Dendritic cell treated with granulocyte-macrophage colony-stimulating factor and Interleukin-4, amounts not matched to agents 40 ng/mL and 50 ng/mL, for 4 days (primary cell): ENCODE measurements at regions not wholly inside any gene's neighbourhood (a gene's known extent, or its start where the extent isn't known, plus 50 kb on each side); places are given as distances from the start of the nearest gene placed in this dataset.

Experiments
- H3K27ac Mint-ChIP-seq: one replicate; pipeline ENCODE4 v1.8.0; 2022; ENCODE audit warnings: mild to moderate bottlenecking, mixed read lengths
- H3K27me3 Mint-ChIP-seq: one replicate; pipeline ENCODE4 v1.8.0; 2022; ENCODE audit warnings: mild to moderate bottlenecking, mixed read lengths
- H3K36me3 Mint-ChIP-seq: one replicate; pipeline ENCODE4 v1.8.0; 2022; ENCODE audit warnings: low read depth, mixed read lengths
- H3K4me1 Mint-ChIP-seq: one replicate; pipeline ENCODE4 v1.8.0; 2022; ENCODE audit warnings: low read depth, mixed read lengths
- H3K4me3 Mint-ChIP-seq: one replicate; pipeline ENCODE4 v1.8.0; 2022; ENCODE audit warnings: mild to moderate bottlenecking, moderate library complexity, mixed read lengths
- H3K9me3 Mint-ChIP-seq: one replicate; pipeline ENCODE4 v1.8.0; 2022; ENCODE audit warnings: mixed read lengths
- intact Hi-C: fragments of 100-400 bp; cut with micrococcal nuclease; formaldehyde crosslinking; loops from one replicate; pipeline ENCODE4 v1.15.0; 2022

GRCh38 chr14:28584951-28585350 is 181.6 kb upstream of the FOXG1 start:
- intact Hi-C loops = no loop called here
- Mint-ChIP-seq H3K27me3 (no peaks in the 10 kb centered on the region), H3K27ac (no peak overlapping the region), H3K4me3 (no peak overlapping the region), H3K4me1 (no peaks in the 10 kb centered on the region), H3K9me3 (no peaks in the 10 kb centered on the region), H3K36me3 (no peaks in the 10 kb centered on the region)

- Mint-ChIP-seq H3K4me3 (no peak overlapping the region), H3K4me1 (no peaks in the 10 kb centered on the region), H3K9me3 (no peaks in the 10 kb centered on the region), H3K27me3 (no peaks in the 10 kb centered on the region), H3K36me3 (no peaks in the 10 kb centered on the region), H3K27ac (no peak overlapping the region)
- intact Hi-C loops = no loop called here
These were observed 176.8 kb upstream of the FOXG1 start for GRCh38 chr14:28589792-28590191.

- Mint-ChIP-seq H3K4me1 (no peaks in the 10 kb centered on the region), H3K36me3 (no peaks in the 10 kb centered on the region), H3K27me3 (no peaks in the 10 kb centered on the region), H3K27ac (no peak overlapping the region), H3K4me3 (no peak overlapping the region), H3K9me3 (no peaks in the 10 kb centered on the region)
- intact Hi-C loops = no loop called here
These were observed 170.2 kb upstream of the FOXG1 start for GRCh38 chr14:28596391-28596790.

GRCh38 chr14:28599191-28599590 is 167.4 kb upstream of the FOXG1 start:
- intact Hi-C loops = no loop called here
- no peaks in the 10 kb centered on the region for H3K27me3 Mint-ChIP-seq
- H3K9me3 Mint-ChIP-seq = no peaks in the 10 kb centered on the region
- H3K27ac Mint-ChIP-seq = no peak overlapping the region
- no peak overlapping the region for H3K4me3 Mint-ChIP-seq
- H3K36me3 Mint-ChIP-seq = no peaks in the 10 kb centered on the region
- H3K4me1 Mint-ChIP-seq = no peaks in the 10 kb centered on the region

- Mint-ChIP-seq H3K27me3 (no peaks in the 10 kb centered on the region), H3K4me1 (no peaks in the 10 kb centered on the region), H3K27ac (no peak overlapping the region), H3K36me3 (no peaks in the 10 kb centered on the region), H3K4me3 (no peak overlapping the region), H3K9me3 (no peaks in the 10 kb centered on the region)
- intact Hi-C loops = no loop called here
These were observed 167.0 kb upstream of the FOXG1 start for GRCh38 chr14:28599605-28600004.

- intact Hi-C loops = no loop called here
- no peaks in the 10 kb centered on the region for H3K27me3 Mint-ChIP-seq
- no peak overlapping the region for H3K4me3 Mint-ChIP-seq
- H3K9me3 Mint-ChIP-seq = no peaks in the 10 kb centered on the region
- no peaks in the 10 kb centered on the region for H3K4me1 Mint-ChIP-seq
- no peak overlapping the region for H3K27ac Mint-ChIP-seq
- H3K36me3 Mint-ChIP-seq = no peaks in the 10 kb centered on the region
These were observed 163.0 kb upstream of the FOXG1 start for GRCh38 chr14:28603606-28604005.

GRCh38 chr14:28607661-28608060 is 158.9 kb upstream of the FOXG1 start:
- Mint-ChIP-seq H3K4me1 (no peaks in the 10 kb centered on the region), H3K36me3 (no peaks in the 10 kb centered on the region), H3K27me3 (no peaks in the 10 kb centered on the region), H3K27ac (no peak overlapping the region), H3K4me3 (no peak overlapping the region), H3K9me3 (no peaks in the 10 kb centered on the region)
- intact Hi-C loops = loop anchor here (2.0 kb wide), 1 partner anchor 313 kb away; no protein-coding TSS in a partner anchor

- Mint-ChIP-seq H3K4me1 (no peaks in the 10 kb centered on the region), H3K36me3 (no peaks in the 10 kb centered on the region), H3K9me3 (no peaks in the 10 kb centered on the region), H3K27me3 (no peaks in the 10 kb centered on the region), H3K4me3 (no peak overlapping the region), H3K27ac (no peak overlapping the region)
- intact Hi-C loops = loop anchor here (2.0 kb wide), 1 partner anchor 314 kb away; no protein-coding TSS in a partner anchor
These were observed 158.1 kb upstream of the FOXG1 start for GRCh38 chr14:28608443-28608842.

- Mint-ChIP-seq H3K36me3 (no peaks in the 10 kb centered on the region), H3K27me3 (no peaks in the 10 kb centered on the region), H3K4me3 (no peak overlapping the region), H3K9me3 (no peaks in the 10 kb centered on the region), H3K4me1 (no peaks in the 10 kb centered on the region), H3K27ac (no peak overlapping the region)
- intact Hi-C loops = loop anchor here (2.0 kb wide), 1 partner anchor 314 kb away; no protein-coding TSS in a partner anchor
These were observed 157.4 kb upstream of the FOXG1 start for GRCh38 chr14:28608851-28609828.

GRCh38 chr14:28612414-28612813 is 154.2 kb upstream of the FOXG1 start:
- Mint-ChIP-seq H3K27me3 (no peaks in the 10 kb centered on the region), H3K4me3 (no peak overlapping the region), H3K4me1 (no peaks in the 10 kb centered on the region), H3K9me3 (no peaks in the 10 kb centered on the region), H3K27ac (no peak overlapping the region), H3K36me3 (no peaks in the 10 kb centered on the region)
- intact Hi-C loops = no loop called here

GRCh38 chr14:28613532-28613931 is 153.1 kb upstream of the FOXG1 start:
- Mint-ChIP-seq H3K9me3 (no peaks in the 10 kb centered on the region), H3K36me3 (no peaks in the 10 kb centered on the region), H3K27ac (no peak overlapping the region), H3K4me1 (no peaks in the 10 kb centered on the region), H3K4me3 (no peak overlapping the region), H3K27me3 (no peaks in the 10 kb centered on the region)
- intact Hi-C loops = no loop called here

- no peak overlapping the region for H3K4me3 Mint-ChIP-seq
- intact Hi-C loops = no loop called here
- H3K36me3 Mint-ChIP-seq = no peaks in the 10 kb centered on the region
- no peaks in the 10 kb centered on the region for H3K4me1 Mint-ChIP-seq
- H3K9me3 Mint-ChIP-seq = no peaks in the 10 kb centered on the region
- no peak overlapping the region for H3K27ac Mint-ChIP-seq
- no peaks in the 10 kb centered on the region for H3K27me3 Mint-ChIP-seq
These were observed 139.8 kb upstream of the FOXG1 start for GRCh38 chr14:28626780-28627179.

GRCh38 chr14:28629328-28630004 is 137.1 kb upstream of the FOXG1 start:
- no peaks in the 10 kb centered on the region for H3K36me3 Mint-ChIP-seq
- no peak overlapping the region for H3K27ac Mint-ChIP-seq
- intact Hi-C loops = no loop called here
- no peaks in the 10 kb centered on the region for H3K4me1 Mint-ChIP-seq
- H3K4me3 Mint-ChIP-seq = no peak overlapping the region
- H3K9me3 Mint-ChIP-seq = no peaks in the 10 kb centered on the region
- H3K27me3 Mint-ChIP-seq = no peaks in the 10 kb centered on the region

- no peak overlapping the region for H3K4me3 Mint-ChIP-seq
- H3K27me3 Mint-ChIP-seq = no peaks in the 10 kb centered on the region
- H3K27ac Mint-ChIP-seq = no peak overlapping the region
- H3K4me1 Mint-ChIP-seq = no peaks in the 10 kb centered on the region
- intact Hi-C loops = no loop called here
- H3K9me3 Mint-ChIP-seq = no peaks in the 10 kb centered on the region
- H3K36me3 Mint-ChIP-seq = no peaks in the 10 kb centered on the region
These were observed 136.5 kb upstream of the FOXG1 start for GRCh38 chr14:28630100-28630499.
